ENCODE measurements at regions not wholly inside any gene's neighbourhood (a gene's known extent, or its start where the extent isn't known, plus 50 kb on each side); places are given as distances from the start of the nearest gene placed in this dataset.

- intact Hi-C loops (cut with micrococcal nuclease; ENCODE audit: unreplicated experiment) = no loop called here
- Histone ChIP-seq H3K9me2 (ENCODE audit: insufficient read depth) (no peaks in the 10 kb centered on the region), H2AFZ (no peak overlapping the region), H3K27me3 (ENCODE audit: insufficient read depth, low read depth) (peaks cover 28% of the 10 kb centered on the region), H3K79me2 (ENCODE audit: low read depth) (no peaks in the 10 kb centered on the region), H3F3A (ENCODE audit: insufficient read depth, low read depth) (no peaks in the 10 kb centered on the region; the same call in 1 of the 2 replicates), H3K9me3 (ENCODE audit: insufficient read depth, low read depth) (no peaks in the 10 kb centered on the region), H4K20me1 (ENCODE audit: insufficient read depth) (no peaks in the 10 kb centered on the region), H3K4me1 (replicated peaks; ENCODE audit: insufficient read depth) (no peaks in the 10 kb centered on the region), H3K27ac (no peak overlapping the region), H3K4me2 (no peak overlapping the region), H3K36me3 (ENCODE audit: low read depth) (no peaks in the 10 kb centered on the region), H3K4me3 (no peak overlapping the region)
- TF ChIP-seq EZH2 (IDR thresholded peaks at IDR 0.05; ENCODE audit: low read depth) (no peak), CTCF (conservative IDR thresholded peaks at IDR 0.05) (no peak)
- DNase-seq = no peak
- ChIA-PET CTCF (no interaction called here), POLR2A (ENCODE audit: unreplicated experiment) (no interaction called here)
- no TSS peak for BruUV-seq (replicated peaks)
Measured at GRCh38 chr20:48528346-48528745, 299.5 kb downstream of the PREX1 start.

- Histone ChIP-seq H3K36me3 (ENCODE audit: low read depth) (no peaks in the 10 kb centered on the region), H3K9me3 (ENCODE audit: insufficient read depth, low read depth) (no peaks in the 10 kb centered on the region), H3K4me1 (replicated peaks; ENCODE audit: insufficient read depth) (no peaks in the 10 kb centered on the region), H4K20me1 (ENCODE audit: insufficient read depth) (no peaks in the 10 kb centered on the region), H3F3A (ENCODE audit: insufficient read depth, low read depth) (no peaks in the 10 kb centered on the region; the same call in 1 of the 2 replicates), H2AFZ (no peak overlapping the region), H3K27ac (no peak overlapping the region), H3K4me2 (no peak overlapping the region), H3K4me3 (no peak overlapping the region), H3K79me2 (ENCODE audit: low read depth) (no peaks in the 10 kb centered on the region), H3K9me2 (ENCODE audit: insufficient read depth) (no peaks in the 10 kb centered on the region), H3K27me3 (ENCODE audit: insufficient read depth, low read depth) (peaks cover 28% of the 10 kb centered on the region)
- TF ChIP-seq EZH2 (IDR thresholded peaks at IDR 0.05; ENCODE audit: low read depth) = no peak
- no peak for TF ChIP-seq CTCF (conservative IDR thresholded peaks at IDR 0.05)
- no TSS peak for BruUV-seq (replicated peaks)
- CTCF ChIA-PET = no interaction called here
- intact Hi-C loops (cut with micrococcal nuclease; ENCODE audit: unreplicated experiment) = no loop called here
- POLR2A ChIA-PET (ENCODE audit: unreplicated experiment) = no interaction called here
- no peak for DNase-seq
Measured at GRCh38 chr20:48527771-48528170, 300.0 kb downstream of the PREX1 start.

- intact Hi-C loops (cut with micrococcal nuclease; ENCODE audit: unreplicated experiment) = no loop called here
- H3K27ac ChIP-seq = no peak overlapping the region
- H3K79me2 ChIP-seq (ENCODE audit: low read depth) = no peaks in the 10 kb centered on the region
- H3K4me1 ChIP-seq (replicated peaks; ENCODE audit: insufficient read depth) = no peaks in the 10 kb centered on the region
- no peak overlapping the region for H3K4me3 ChIP-seq
- H3K9me3 ChIP-seq (ENCODE audit: insufficient read depth, low read depth) = no peaks in the 10 kb centered on the region
- no peak for TF ChIP-seq EZH2 (IDR thresholded peaks at IDR 0.05; ENCODE audit: low read depth)
- TF ChIP-seq CTCF (conservative IDR thresholded peaks at IDR 0.05) = no peak
- H3K4me2 ChIP-seq = no peak overlapping the region
- no TSS peak for BruUV-seq (replicated peaks)
- H3K36me3 ChIP-seq (ENCODE audit: low read depth) = no peaks in the 10 kb centered on the region
- no peaks in the 10 kb centered on the region; the same call in 1 of the 2 replicates for H3F3A ChIP-seq (ENCODE audit: insufficient read depth, low read depth)
- POLR2A ChIA-PET (ENCODE audit: unreplicated experiment) = no interaction called here
- CTCF ChIA-PET = no interaction called here
- H3K9me2 ChIP-seq (ENCODE audit: insufficient read depth) = no peaks in the 10 kb centered on the region
- H3K27me3 ChIP-seq (ENCODE audit: insufficient read depth, low read depth) = peaks cover 28% of the 10 kb centered on the region
- H4K20me1 ChIP-seq (ENCODE audit: insufficient read depth) = no peaks in the 10 kb centered on the region
- no peak for DNase-seq
- H2AFZ ChIP-seq = no peak overlapping the region
Measured at GRCh38 chr20:48526936-48527335, 300.9 kb downstream of the PREX1 start.
